ENCODE measurements at regions not wholly inside any gene's neighbourhood (a gene's known extent, or its start where the extent isn't known, plus 50 kb on each side); places are given as distances from the start of the nearest gene placed in this dataset.

GRCh38 chr6:110558575-110558974, 82.2 kb upstream of the SLC22A16 start:
- no peaks in the 10 kb centered on the region for H3K36me3 ChIP-seq
- intact Hi-C loops (cut with DNase I; ENCODE audit: low total_unique reads): no loop called here
- WGBS, 5 donors: 83 to 95% (median 91%) methylated on average over 3 to 5 of the region's 5 CpGs
- H3K4me3 ChIP-seq: no peak overlapping the region
- no peaks in the 10 kb centered on the region for H3K4me1 ChIP-seq
- TF ChIP-seq POLR2A (IDR thresholded peaks at IDR 0.05) (no peak), CTCF (IDR thresholded peaks at IDR 0.05) (no peak), EP300 (IDR thresholded peaks at IDR 0.05) (no peak), POLR2AphosphoS5 (IDR thresholded peaks at IDR 0.05) (no peak)
- no peaks in the 10 kb centered on the region for H3K27me3 ChIP-seq
- DNase-seq: no peak
- H3K27ac ChIP-seq: no peak overlapping the region
- no peaks in the 10 kb centered on the region for H3K9me3 ChIP-seq

- intact Hi-C loops (cut with DNase I; ENCODE audit: low total_unique reads): no loop called here
- no peak for DNase-seq
- no peak overlapping the region for H3K27ac ChIP-seq
- no peak overlapping the region for H3K4me3 ChIP-seq
- 77 to 83% (median 82%) methylated on average over 5 of the region's 5 CpGs for WGBS, 5 donors
- H3K36me3 ChIP-seq: no peaks in the 10 kb centered on the region
- TF ChIP-seq POLR2AphosphoS5 (IDR thresholded peaks at IDR 0.05) (no peak), POLR2A (IDR thresholded peaks at IDR 0.05) (no peak), CTCF (IDR thresholded peaks at IDR 0.05) (no peak), EP300 (IDR thresholded peaks at IDR 0.05) (no peak)
- H3K27me3 ChIP-seq: no peaks in the 10 kb centered on the region
- no peaks in the 10 kb centered on the region for H3K4me1 ChIP-seq
- no peaks in the 10 kb centered on the region for H3K9me3 ChIP-seq
These were observed 80.8 kb upstream of the SLC22A16 start for GRCh38 chr6:110557199-110557598.

GRCh38 chr6:110556317-110557110, 80.1 kb upstream of the SLC22A16 start:
- no peaks in the 10 kb centered on the region for H3K4me1 ChIP-seq
- TF ChIP-seq EP300 (IDR thresholded peaks at IDR 0.05): no peak
- no peak for TF ChIP-seq CTCF (IDR thresholded peaks at IDR 0.05)
- TF ChIP-seq POLR2A (IDR thresholded peaks at IDR 0.05): no peak
- TF ChIP-seq POLR2AphosphoS5 (IDR thresholded peaks at IDR 0.05): no peak
- no peaks in the 10 kb centered on the region for H3K27me3 ChIP-seq
- no peak overlapping the region for H3K27ac ChIP-seq
- H3K9me3 ChIP-seq: peaks cover 0 to 4% (median 0%) of the 10 kb centered on the region in 4 donors
- H3K36me3 ChIP-seq: no peaks in the 10 kb centered on the region
- 86 to 95% (median 88%) methylated on average over 9 of the region's 9 CpGs for WGBS, 5 donors
- DNase-seq: no peak
- no peak overlapping the region for H3K4me3 ChIP-seq
- intact Hi-C loops (cut with DNase I; ENCODE audit: low total_unique reads): no loop called here

GRCh38 chr6:110554966-110555460, 78.6 kb upstream of the SLC22A16 start:
- no peak overlapping the region for H3K27ac ChIP-seq
- no peaks in the 10 kb centered on the region for H3K36me3 ChIP-seq
- H3K4me3 ChIP-seq: no peak overlapping the region
- peaks cover 0 to 5% (median 0%) of the 10 kb centered on the region in 4 donors for H3K9me3 ChIP-seq
- TF ChIP-seq POLR2A (IDR thresholded peaks at IDR 0.05) (no peak), POLR2AphosphoS5 (IDR thresholded peaks at IDR 0.05) (no peak), EP300 (IDR thresholded peaks at IDR 0.05) (no peak), CTCF (IDR thresholded peaks at IDR 0.05) (no peak)
- DNase-seq: no peak
- 51 to 67% (median 56%) methylated on average over 9 of the region's 9 CpGs for WGBS, 5 donors
- H3K4me1 ChIP-seq: no peaks in the 10 kb centered on the region
- intact Hi-C loops (cut with DNase I; ENCODE audit: low total_unique reads): no loop called here
- no peaks in the 10 kb centered on the region for H3K27me3 ChIP-seq
